Fibroblast of mammary gland (primary cell): ENCODE measurements at regions not wholly inside any gene's neighbourhood (a gene's known extent, or its start where the extent isn't known, plus 50 kb on each side); places are given as distances from the start of the nearest gene placed in this dataset.
"Not testable (repeated sequence)": the region's sequence is repeated elsewhere in the genome, so short reads cannot be mapped to it uniquely, and the experiment has no call there.

Experiments used
- DNase-seq: peaks from one replicate; pipeline ENCODE4 v3.0.0-alpha.2; 2010; ENCODE audit warnings: low read depth
- H3K4me3 ChIP-seq: 2 replicates; pipeline ENCODE4 v1.5.1; 2011; ENCODE audit warnings: low read depth, mild to moderate bottlenecking, low read length, moderate library complexity; ENCODE audit not compliant: control insufficient read depth
- TF ChIP-seq, protein P1 (sequence below): conservative IDR thresholded peaks from 2 replicates; pipeline ENCODE4 v1.5.1; 2011; ENCODE audit warnings: low read depth, low read length, inconsistent platforms; ENCODE audit not compliant: control insufficient read depth, insufficient read depth

DNA sequence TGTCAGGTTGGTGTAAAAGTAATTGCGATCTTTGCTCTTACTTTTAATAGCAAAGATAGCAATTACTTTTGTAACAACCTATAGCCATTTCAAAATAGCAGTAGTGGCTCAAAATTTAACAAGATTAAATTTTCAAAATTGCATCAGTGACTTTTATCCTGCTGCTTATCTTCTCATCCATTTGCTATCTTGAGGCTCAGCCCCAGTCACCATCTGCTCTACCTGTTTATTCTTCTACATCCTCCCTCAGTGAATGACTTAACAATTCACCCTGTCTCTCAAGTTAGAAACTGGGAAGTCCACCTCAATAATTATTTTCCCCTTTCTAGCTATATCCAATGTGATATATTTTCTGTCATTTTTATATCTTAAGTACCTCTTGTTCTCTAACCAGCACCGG, 148.6 kb upstream of the ZNF804A start:
- H3K4me3 ChIP-seq: no peak overlapping the region
- no peak for DNase-seq
- TF ChIP-seq, protein P1, sequence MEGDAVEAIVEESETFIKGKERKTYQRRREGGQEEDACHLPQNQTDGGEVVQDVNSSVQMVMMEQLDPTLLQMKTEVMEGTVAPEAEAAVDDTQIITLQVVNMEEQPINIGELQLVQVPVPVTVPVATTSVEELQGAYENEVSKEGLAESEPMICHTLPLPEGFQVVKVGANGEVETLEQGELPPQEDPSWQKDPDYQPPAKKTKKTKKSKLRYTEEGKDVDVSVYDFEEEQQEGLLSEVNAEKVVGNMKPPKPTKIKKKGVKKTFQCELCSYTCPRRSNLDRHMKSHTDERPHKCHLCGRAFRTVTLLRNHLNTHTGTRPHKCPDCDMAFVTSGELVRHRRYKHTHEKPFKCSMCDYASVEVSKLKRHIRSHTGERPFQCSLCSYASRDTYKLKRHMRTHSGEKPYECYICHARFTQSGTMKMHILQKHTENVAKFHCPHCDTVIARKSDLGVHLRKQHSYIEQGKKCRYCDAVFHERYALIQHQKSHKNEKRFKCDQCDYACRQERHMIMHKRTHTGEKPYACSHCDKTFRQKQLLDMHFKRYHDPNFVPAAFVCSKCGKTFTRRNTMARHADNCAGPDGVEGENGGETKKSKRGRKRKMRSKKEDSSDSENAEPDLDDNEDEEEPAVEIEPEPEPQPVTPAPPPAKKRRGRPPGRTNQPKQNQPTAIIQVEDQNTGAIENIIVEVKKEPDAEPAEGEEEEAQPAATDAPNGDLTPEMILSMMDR: no peak

- DNase-seq: no peak
- TF ChIP-seq, protein P1: no peak
- no peak overlapping the region for H3K4me3 ChIP-seq
Observed at GRCh38 chr2:184452907-184453306, 145.4 kb upstream of the ZNF804A start.

GRCh38 chr2:184455624-184456023, 142.7 kb upstream of the ZNF804A start:
- no peak for DNase-seq
- TF ChIP-seq, protein P1: no peak
- H3K4me3 ChIP-seq: no peak overlapping the region

DNA sequence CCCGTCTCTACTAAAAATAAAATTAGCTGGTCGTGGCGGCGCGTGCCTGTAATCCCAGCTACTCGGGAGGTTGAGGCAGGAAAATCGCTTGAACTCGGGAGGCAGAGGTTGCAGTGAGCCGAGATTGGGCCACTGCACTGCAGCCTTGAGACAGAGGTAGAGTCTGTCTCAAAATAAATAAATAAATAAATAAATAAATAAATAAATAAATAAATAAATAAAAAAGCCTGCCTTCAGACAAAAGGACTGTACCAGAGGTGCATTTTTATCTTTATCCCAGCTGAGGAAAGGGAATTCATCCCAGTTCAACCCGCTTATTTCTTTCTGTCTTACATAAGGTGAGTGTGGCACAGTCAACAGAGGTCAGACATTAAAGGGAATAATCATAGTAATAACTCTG, 141.6 kb upstream of the ZNF804A start:
- DNase-seq, H3K4me3 ChIP-seq: not testable (repeated sequence)

DNA sequence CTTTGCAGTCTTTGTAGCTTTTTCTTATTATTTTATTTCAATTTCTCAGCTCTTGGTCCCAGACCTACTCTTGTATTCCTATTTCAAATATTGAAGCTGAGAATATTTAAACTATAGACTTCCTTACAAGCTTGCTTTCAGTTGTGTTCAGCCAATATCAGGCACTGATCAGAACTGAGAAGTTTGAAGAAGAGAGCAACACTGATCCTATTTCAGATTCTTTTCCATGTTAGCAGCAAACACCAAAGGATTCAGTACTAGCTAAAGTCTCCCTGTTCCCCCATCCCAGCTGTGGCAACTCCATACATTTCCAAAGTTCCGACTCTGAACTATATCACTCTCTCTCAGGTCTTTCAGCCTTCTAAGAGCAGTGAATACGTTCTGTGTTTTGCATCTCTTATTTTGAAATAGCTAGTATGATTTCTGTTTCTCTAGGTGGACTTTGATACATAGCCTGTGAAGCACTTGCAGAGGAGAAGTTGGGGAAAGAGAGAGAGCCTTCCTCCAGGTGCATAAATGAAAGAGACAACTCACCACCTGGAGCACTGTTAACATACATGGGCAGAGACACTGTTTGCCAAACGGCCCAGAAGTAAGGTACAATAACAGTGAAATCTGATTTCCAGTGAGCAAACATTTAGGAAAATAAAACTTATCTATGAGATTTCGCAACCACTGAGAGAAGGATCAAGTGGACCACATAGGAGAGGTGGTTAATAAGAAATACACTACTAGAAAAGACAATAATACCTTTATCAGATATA, 135.0 kb upstream of the ZNF804A start:
- no peak for DNase-seq
- H3K4me3 ChIP-seq: no peak overlapping the region
- TF ChIP-seq, protein P1: no peak

GRCh38 chr2:184463866-184464248, 134.5 kb upstream of the ZNF804A start:
- TF ChIP-seq, protein P1: no peak
- H3K4me3 ChIP-seq: no peak overlapping the region
- DNase-seq: no peak

GRCh38 chr2:184468826-184469225, 129.5 kb upstream of the ZNF804A start:
- TF ChIP-seq, protein P1: no peak
- no peak for DNase-seq

More at GRCh38 chr2:184468826-184469225, 129.5 kb upstream of the ZNF804A start:
- H3K4me3 ChIP-seq: no peak overlapping the region
